Peyer's patch (tissue), 4 donors: ENCODE measurements at regions not wholly inside any gene's neighbourhood (a gene's known extent, or its start where the extent isn't known, plus 50 kb on each side); places are given as distances from the start of the nearest gene placed in this dataset.

ENCODE experiments used
- POLR2A ChIP-seq, 2 donors: fragments of 450-650 bp; IDR thresholded peaks; one replicate each; pipeline ENCODE4 v1.5.1; 2017; ENCODE audit warnings: antibody characterized with exemption in 2 of 2, mild to moderate bottlenecking in 2 of 2, moderate library complexity in 2 of 2
- TF ChIP-seq, protein P1 (sequence below), 6 experiments: fragments of 450-650 bp in 4 of 6; fragments of 200-600 bp in 2 of 6; sonication (generic) in 1 of 6; IDR thresholded peaks; one replicate each; pipeline ENCODE4 v1.5.1; 2017 to 2019; ENCODE audit warnings: antibody characterized with exemption in 6 of 6, mild to moderate bottlenecking in 3 of 6, moderate library complexity in 1 of 6

DNA sequence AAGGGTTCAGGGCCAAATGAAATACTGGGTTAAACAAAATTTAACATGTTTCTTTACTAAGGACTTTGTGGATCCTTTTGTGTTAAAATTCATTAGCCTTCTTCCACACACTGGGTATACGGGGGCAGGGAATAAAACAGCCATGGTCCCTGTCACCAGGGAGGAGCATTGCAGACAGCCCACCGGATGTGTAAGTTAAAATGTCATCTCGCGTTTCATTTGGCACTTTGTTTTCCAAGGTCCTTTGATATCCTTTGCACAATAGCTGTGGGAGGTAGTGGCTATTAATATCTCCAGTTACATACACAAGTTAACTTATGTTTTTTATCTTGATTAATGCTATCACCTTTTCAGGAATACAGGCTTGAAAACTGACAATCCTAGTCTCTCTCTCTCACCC, 172.7 kb downstream of the BARHL2 start:
- TF ChIP-seq, protein P1, sequence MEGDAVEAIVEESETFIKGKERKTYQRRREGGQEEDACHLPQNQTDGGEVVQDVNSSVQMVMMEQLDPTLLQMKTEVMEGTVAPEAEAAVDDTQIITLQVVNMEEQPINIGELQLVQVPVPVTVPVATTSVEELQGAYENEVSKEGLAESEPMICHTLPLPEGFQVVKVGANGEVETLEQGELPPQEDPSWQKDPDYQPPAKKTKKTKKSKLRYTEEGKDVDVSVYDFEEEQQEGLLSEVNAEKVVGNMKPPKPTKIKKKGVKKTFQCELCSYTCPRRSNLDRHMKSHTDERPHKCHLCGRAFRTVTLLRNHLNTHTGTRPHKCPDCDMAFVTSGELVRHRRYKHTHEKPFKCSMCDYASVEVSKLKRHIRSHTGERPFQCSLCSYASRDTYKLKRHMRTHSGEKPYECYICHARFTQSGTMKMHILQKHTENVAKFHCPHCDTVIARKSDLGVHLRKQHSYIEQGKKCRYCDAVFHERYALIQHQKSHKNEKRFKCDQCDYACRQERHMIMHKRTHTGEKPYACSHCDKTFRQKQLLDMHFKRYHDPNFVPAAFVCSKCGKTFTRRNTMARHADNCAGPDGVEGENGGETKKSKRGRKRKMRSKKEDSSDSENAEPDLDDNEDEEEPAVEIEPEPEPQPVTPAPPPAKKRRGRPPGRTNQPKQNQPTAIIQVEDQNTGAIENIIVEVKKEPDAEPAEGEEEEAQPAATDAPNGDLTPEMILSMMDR (IDR thresholded peaks at IDR 0.05): no peak
- TF ChIP-seq POLR2A (IDR thresholded peaks at IDR 0.05): no peak
